GM12892 (cell line): ENCODE measurements at regions not wholly inside any gene's neighbourhood (a gene's known extent, or its start where the extent isn't known, plus 50 kb on each side); places are given as distances from the start of the nearest gene placed in this dataset.

ENCODE experiments used
- POLR2A ChIP-seq: IDR thresholded peaks from 2 replicates; pipeline ENCODE4 v1.6.1; 2011; ENCODE audit warnings: low read depth, low read length, control low read depth
- POLR2AphosphoS5 ChIP-seq: IDR thresholded peaks from 2 replicates; pipeline ENCODE4 v1.6.1; 2011; ENCODE audit warnings: low read depth, low read length, control low read depth
- TAF1 ChIP-seq: IDR thresholded peaks from 2 replicates; pipeline ENCODE4 v1.6.1; 2011; ENCODE audit warnings: low read depth, mild to moderate bottlenecking, control low read depth, low read length, borderline replicate concordance

GRCh38 chr12:67078957-67079356 is 190.2 kb upstream of the CAND1 start:
- TF ChIP-seq POLR2AphosphoS5 (no peak), POLR2A (no peak), TAF1 (no peak)
